ENCODE measurements at regions not wholly inside any gene's neighbourhood (a gene's known extent, or its start where the extent isn't known, plus 50 kb on each side); places are given as distances from the start of the nearest gene placed in this dataset.

GRCh38 chr3:178152988-178153387 is 383.2 kb upstream of the KCNMB2 start:
- DNase-seq (ENCODE audit: extremely low read depth in 1 of 2, low read depth in 1 of 2) = no peak

- DNase-seq (ENCODE audit: extremely low read depth in 1 of 2, low read depth in 1 of 2) = no peak
Observed at GRCh38 chr3:178155521-178155920, 380.7 kb upstream of the KCNMB2 start.

- no peak for DNase-seq (ENCODE audit: extremely low read depth in 1 of 2, low read depth in 1 of 2)
Observed at GRCh38 chr3:178156301-178156700, 379.9 kb upstream of the KCNMB2 start.

DNA sequence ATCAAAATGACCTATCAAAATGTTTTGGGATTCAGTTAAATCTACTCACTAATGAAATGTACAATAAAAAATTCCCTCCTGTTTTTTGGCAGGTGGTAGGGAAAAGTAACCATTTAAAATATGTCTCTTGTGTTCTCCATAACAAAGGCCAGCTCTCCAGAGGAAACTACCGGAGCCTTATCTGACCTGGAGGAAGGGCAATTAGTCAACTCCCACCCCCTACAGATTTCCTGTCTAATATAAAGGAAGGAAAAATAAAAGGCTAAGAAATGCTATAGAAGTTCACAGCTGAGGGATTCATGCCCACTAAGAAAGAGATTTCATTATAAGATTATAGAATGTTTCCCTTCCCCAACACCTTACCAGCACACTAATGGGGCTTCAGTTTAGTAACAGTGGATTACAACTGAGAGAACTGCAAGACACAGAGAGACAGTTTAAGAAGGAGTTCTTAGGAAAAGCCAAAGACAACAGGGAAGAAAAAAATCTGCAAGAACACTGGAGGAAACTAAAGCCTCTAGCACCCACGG is 376.5 kb upstream of the KCNMB2 start:
- DNase-seq (ENCODE audit: extremely low read depth in 1 of 2, low read depth in 1 of 2) = no peak

DNA sequence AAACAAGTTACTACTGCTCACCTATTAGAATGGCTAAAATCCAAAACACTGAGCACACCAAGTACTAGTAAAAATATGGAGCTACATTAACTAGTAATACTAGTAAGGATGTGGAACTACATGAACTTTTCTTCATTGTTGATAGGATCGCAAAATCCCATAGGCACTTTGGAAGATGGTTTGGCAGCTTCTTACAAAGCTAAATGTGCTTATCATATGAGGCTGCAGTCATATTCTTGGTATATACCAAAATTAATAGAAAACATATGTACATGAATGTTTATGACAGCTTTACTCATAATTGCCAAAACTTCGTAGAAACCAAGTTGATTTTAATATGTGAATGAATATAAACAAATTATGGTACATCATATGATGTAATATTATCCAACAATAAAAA is 366.8 kb upstream of the KCNMB2 start:
- no peak for DNase-seq (ENCODE audit: extremely low read depth in 1 of 2, low read depth in 1 of 2)

DNA sequence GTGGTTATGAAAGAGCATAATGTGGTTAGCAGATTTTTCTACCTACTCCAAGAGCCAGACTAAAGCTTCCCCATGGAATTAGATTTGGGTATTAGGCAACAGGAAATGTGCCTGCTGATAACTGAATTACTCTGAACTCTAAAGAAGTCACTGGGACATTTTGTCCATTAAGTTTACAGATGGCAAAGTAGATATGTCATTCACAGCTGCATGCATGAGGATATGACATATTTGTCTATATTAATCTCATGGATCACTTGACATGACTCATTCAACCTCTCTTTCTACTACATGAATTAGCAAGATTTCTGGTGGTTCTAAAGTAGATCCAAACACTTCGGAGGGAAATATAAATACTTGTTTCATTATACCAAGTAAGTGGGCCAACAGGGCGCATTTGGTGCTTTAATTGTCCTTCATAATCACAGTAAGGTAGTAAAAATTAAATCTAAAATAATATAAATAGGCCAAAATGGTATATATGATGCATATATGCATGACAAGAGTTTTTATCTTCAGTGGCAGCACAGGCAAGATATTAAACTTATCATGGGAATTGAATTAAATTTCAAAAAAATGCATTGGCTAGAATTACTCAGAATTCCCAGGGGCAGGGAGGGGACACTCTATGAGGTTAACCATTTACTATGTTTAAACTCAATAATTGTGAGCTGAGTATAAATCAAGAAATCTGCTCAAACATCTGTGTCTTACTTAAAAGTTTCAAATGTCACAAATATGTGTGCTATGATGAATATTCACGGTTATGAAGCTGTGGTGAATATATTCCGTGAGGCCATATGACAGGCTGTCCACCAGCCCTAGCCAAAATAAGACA is 365.3 kb upstream of the KCNMB2 start:
- DNase-seq (ENCODE audit: extremely low read depth in 1 of 2, low read depth in 1 of 2) = no peak

DNA sequence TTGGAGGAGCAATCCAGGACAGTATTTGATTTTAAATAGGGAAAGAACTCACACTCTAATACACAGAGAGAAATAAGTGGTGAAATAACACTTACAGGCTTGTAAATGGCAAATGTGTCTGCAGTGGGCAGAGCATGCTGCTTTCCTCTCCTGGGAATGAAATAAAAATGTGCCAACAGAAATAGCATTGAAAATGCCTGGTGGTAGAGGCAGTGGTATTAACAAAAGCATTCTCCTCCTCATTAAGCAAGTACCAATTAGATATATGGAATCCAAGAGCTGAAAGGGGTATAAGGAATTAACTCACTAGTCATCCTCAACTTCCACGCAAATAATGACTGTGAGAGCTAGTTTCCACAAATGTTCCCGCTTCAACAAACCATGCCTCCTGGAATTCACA is 364.1 kb upstream of the KCNMB2 start:
- DNase-seq (ENCODE audit: extremely low read depth in 1 of 2, low read depth in 1 of 2) = no peak

GRCh38 chr3:178174201-178174915 is 361.9 kb upstream of the KCNMB2 start:
- no peak for DNase-seq (ENCODE audit: extremely low read depth in 1 of 2, low read depth in 1 of 2)

DNA sequence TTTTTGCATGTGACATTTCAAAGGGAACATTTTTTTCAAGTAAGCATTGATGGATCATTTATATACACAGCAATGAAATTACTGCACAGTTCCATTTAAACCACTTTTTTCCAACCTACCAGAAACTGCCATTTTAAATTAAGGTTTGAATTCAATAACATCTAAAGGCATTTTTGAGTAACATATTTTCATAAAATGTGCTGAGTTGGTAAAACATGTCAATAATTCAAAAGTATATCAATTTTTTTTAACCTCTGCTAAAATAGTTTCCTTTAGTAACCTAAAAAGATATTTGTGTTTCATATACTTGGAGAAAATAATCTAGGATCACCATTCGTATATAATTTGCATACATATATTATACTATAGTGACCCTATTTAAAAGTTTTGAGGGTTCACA is 355.1 kb upstream of the KCNMB2 start:
- DNase-seq (ENCODE audit: extremely low read depth in 1 of 2, low read depth in 1 of 2) = no peak

GRCh38 chr3:178181784-178182183 is 354.5 kb upstream of the KCNMB2 start:
- DNase-seq (ENCODE audit: extremely low read depth in 1 of 2, low read depth in 1 of 2) = no peak

- no peak for DNase-seq (ENCODE audit: extremely low read depth in 1 of 2, low read depth in 1 of 2)
Observed at GRCh38 chr3:178182337-178182779, 353.9 kb upstream of the KCNMB2 start.

GRCh38 chr3:178184833-178185232 is 351.4 kb upstream of the KCNMB2 start:
- DNase-seq (ENCODE audit: extremely low read depth in 1 of 2, low read depth in 1 of 2) = no peak

DNA sequence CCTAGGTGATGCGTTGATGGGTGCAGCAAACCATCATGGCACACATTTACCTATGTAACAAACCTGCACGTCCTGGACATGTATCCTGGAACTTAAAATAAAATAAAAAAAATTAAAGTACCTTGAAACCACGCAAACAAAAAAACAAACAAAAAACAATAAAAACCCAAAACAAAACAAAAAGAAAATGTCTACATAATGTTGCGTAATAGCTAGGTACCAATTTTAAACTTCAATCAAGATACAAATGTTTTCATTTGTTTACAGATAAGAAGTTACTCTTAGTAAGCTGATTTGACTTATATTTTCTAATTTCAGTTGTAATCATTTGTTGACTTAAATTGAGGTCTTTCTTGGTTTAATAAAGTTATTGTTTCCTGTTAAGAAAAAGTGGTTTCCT is 349.6 kb upstream of the KCNMB2 start:
- no peak for DNase-seq (ENCODE audit: extremely low read depth in 1 of 2, low read depth in 1 of 2)

DNA sequence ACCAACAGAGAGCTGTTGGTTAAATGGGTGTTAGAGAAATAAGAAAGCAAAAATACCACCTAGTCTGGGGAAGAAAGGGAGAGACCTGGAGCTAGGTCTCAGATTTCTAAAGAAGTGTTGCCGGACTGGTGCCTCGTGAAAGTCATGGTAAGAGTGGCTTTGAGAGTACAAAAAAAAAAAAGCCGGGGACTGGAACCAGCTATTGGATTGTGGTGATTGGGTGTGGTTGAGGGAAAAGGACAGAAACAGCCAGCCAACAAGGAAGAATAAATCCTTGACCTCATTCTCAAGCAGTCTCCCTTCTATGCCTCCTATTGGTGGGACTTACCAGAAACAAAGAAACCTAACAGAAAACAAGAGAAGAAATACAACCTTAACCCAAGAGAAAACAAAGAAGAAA is 346.4 kb upstream of the KCNMB2 start:
- DNase-seq (ENCODE audit: extremely low read depth in 1 of 2, low read depth in 1 of 2) = no peak

DNA sequence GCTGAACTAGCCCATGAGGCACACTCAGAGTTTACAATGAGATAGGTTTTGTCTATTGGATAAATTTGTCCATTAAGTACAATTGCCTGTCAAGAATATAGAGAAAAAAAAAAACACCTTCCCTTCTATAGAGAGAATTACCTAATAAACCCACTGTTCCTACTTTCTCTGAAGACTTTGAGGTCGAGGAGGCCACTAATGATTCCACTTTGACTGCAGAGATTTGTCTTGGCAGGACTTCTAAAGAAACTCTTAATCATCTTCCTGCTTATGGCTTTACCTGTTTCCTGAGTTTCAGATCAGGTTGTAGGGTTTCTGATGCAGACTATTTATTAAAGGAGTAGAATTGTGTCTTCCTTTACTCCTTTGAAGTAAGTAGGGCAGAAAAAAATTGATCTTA is 342.4 kb upstream of the KCNMB2 start:
- no peak for DNase-seq (ENCODE audit: extremely low read depth in 1 of 2, low read depth in 1 of 2)

GRCh38 chr3:178194539-178194938 is 341.7 kb upstream of the KCNMB2 start:
- DNase-seq (ENCODE audit: extremely low read depth in 1 of 2, low read depth in 1 of 2) = no peak

- no peak for DNase-seq (ENCODE audit: extremely low read depth in 1 of 2, low read depth in 1 of 2)
Observed at GRCh38 chr3:178195824-178196223, 340.4 kb upstream of the KCNMB2 start.

- no peak for DNase-seq (ENCODE audit: extremely low read depth in 1 of 2, low read depth in 1 of 2)
Observed at GRCh38 chr3:178198329-178198728, 337.9 kb upstream of the KCNMB2 start.

- DNase-seq (ENCODE audit: extremely low read depth in 1 of 2, low read depth in 1 of 2) = no peak
Observed at GRCh38 chr3:178200316-178200715, 335.9 kb upstream of the KCNMB2 start.

DNA sequence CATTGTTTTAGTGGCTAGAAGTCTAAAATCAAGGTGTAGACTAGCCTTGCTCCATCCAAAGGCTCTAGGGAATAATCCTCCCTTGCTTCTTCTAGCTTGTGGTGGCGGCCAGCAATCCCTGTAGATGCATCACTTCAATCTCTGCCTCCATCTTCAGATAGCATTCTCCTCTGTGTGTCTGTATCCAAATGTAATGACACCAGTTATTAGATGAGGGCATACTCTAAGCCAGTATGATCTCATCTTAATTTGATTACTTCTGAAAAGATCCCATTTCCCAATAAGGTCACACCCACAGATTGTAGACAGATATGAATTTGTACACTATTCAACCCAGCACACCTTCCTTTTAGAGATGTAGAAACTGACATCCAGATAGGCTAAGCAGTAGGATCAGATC is 334.5 kb upstream of the KCNMB2 start:
- no peak for DNase-seq (ENCODE audit: extremely low read depth in 1 of 2, low read depth in 1 of 2)

DNA sequence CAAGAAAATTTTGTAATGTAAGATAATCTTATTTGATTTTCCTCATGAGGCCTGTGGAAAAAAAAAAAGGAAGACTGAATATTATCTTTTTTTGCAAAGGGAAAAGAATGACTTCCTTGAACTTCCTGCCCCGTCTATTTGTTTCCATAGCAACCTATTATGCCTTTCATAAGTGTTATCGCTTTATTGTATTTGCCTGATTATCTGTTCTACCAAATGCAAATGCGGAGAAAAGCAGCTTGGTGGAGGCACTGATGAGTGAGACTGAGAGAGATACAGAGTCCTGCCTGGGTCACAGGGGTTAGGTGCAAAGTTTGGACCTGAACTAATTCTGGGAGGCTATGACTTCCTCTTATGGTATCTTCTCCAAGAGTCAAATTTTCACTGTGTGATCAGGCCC is 334.0 kb upstream of the KCNMB2 start:
- DNase-seq (ENCODE audit: extremely low read depth in 1 of 2, low read depth in 1 of 2) = no peak

- DNase-seq (ENCODE audit: extremely low read depth in 1 of 2, low read depth in 1 of 2) = no peak
Observed at GRCh38 chr3:178203165-178203564, 333.1 kb upstream of the KCNMB2 start.
